Neural progenitor cell (in vitro differentiated cells): ENCODE measurements at regions not wholly inside any gene's neighbourhood (a gene's known extent, or its start where the extent isn't known, plus 50 kb on each side); places are given as distances from the start of the nearest gene placed in this dataset.

ENCODE experiments used
- DNase-seq: peaks from one replicate; pipeline ENCODE4 v3.0.0-alpha.2; 2016; ENCODE audit warnings: low spot score
- H2AFZ ChIP-seq: fragments of 200-600 bp; sonication (generic); replicated peaks from 2 replicates; pipeline ENCODE4 v1.6.1; 2016; ENCODE audit warnings: antibody characterized with exemption
- H3F3A ChIP-seq: fragments of 200-600 bp; sonication (generic); 2 replicates; pipeline ENCODE4 v1.6.1; 2016; ENCODE audit warnings: antibody characterized with exemption, low read depth
- H3K27ac ChIP-seq: fragments of 200-600 bp; sonication (generic); 2 replicates; pipeline ENCODE4 v1.5.1; 2016; ENCODE audit warnings: mild to moderate bottlenecking
- H3K27me3 ChIP-seq: fragments of 200-600 bp; sonication (generic); 2 replicates; pipeline ENCODE4 v1.6.1; 2016; ENCODE audit warnings: mild to moderate bottlenecking, moderate library complexity
- H3K36me3 ChIP-seq: fragments of 200-600 bp; sonication (generic); 2 replicates; pipeline ENCODE4 v1.5.1; 2016
- H3K4me1 ChIP-seq: fragments of 200-600 bp; sonication (generic); 2 replicates; pipeline ENCODE4 v1.6.1; 2016; ENCODE audit warnings: mixed run types
- H3K4me2 ChIP-seq: fragments of 200-600 bp; sonication (generic); 2 replicates; pipeline ENCODE4 v1.6.1; 2016
- H3K4me3 ChIP-seq: fragments of 200-600 bp; sonication (generic); 2 replicates; pipeline ENCODE4 v1.5.1; 2016
- H3K79me2 ChIP-seq: fragments of 200-600 bp; sonication (generic); 2 replicates; pipeline ENCODE4 v1.6.1; 2016; ENCODE audit warnings: low read depth
- H3K9ac ChIP-seq: fragments of 200-600 bp; sonication (generic); 2 replicates; pipeline ENCODE4 v1.6.1; 2016
- H3K9me3 ChIP-seq: fragments of 200-600 bp; sonication (generic); 2 replicates; pipeline ENCODE4 v1.5.1; 2016; ENCODE audit warnings: low read depth
- H4K20me1 ChIP-seq: fragments of 200-600 bp; sonication (generic); 2 replicates; pipeline ENCODE4 v1.6.1; 2016; ENCODE audit warnings: low read depth
- H3K27ac Mint-ChIP-seq: 3 replicates; pipeline ENCODE4 v1.8.0; 2021; ENCODE audit warnings: mixed read lengths
- H3K27me3 Mint-ChIP-seq: 2 replicates; pipeline ENCODE4 v1.8.0; 2022; ENCODE audit warnings: low read depth, mild to moderate bottlenecking, inconsistent platforms, moderate library complexity, mixed read lengths; ENCODE audit not compliant: insufficient read depth
- H3K36me3 Mint-ChIP-seq: 3 replicates; pipeline ENCODE4 v1.8.0; 2021; ENCODE audit warnings: mixed read lengths
- H3K4me1 Mint-ChIP-seq: 3 replicates; pipeline ENCODE4 v1.8.0; 2021; ENCODE audit warnings: mixed read lengths
- H3K4me3 Mint-ChIP-seq: 3 replicates; pipeline ENCODE4 v1.8.0; 2021; ENCODE audit warnings: mild to moderate bottlenecking, moderate library complexity, mixed read lengths
- H3K9me3 Mint-ChIP-seq: 3 replicates; pipeline ENCODE4 v1.8.0; 2020; ENCODE audit warnings: mixed read lengths
- CTCF ChIP-seq: fragments of 200-600 bp; sonication (generic); IDR thresholded peaks from 2 replicates; pipeline ENCODE4 v1.5.1; 2017; ENCODE audit warnings: antibody characterized with exemption, mild to moderate bottlenecking
- EZH2 ChIP-seq: fragments of 200-600 bp; sonication (generic); IDR thresholded peaks from 2 replicates; pipeline ENCODE4 v1.6.1; 2017; ENCODE audit warnings: antibody characterized with exemption, mild to moderate bottlenecking, moderate library complexity
- EZH2phosphoT487 ChIP-seq: fragments of 200-600 bp; sonication (generic); IDR thresholded peaks from 2 replicates; pipeline ENCODE4 v1.6.1; 2017; ENCODE audit warnings: antibody characterized with exemption

- Mint-ChIP-seq H3K9me3 (no peaks in the 10 kb centered on the region), H3K36me3 (no peaks in the 10 kb centered on the region), H3K4me3 (no peak overlapping the region), H3K4me1 (no peaks in the 10 kb centered on the region), H3K27ac (no peak overlapping the region), H3K27me3 (no peaks in the 10 kb centered on the region)
- no peak for TF ChIP-seq EZH2phosphoT487
- H3F3A ChIP-seq: no peaks in the 10 kb centered on the region
- H3K36me3 ChIP-seq: no peaks in the 10 kb centered on the region
- H2AFZ ChIP-seq: no peak overlapping the region
- no peaks in the 10 kb centered on the region for H3K9me3 ChIP-seq
- no peaks in the 10 kb centered on the region for H3K79me2 ChIP-seq
- no peak overlapping the region for H3K9ac ChIP-seq
- no peaks in the 10 kb centered on the region for H3K4me1 ChIP-seq
- H4K20me1 ChIP-seq: no peaks in the 10 kb centered on the region
- H3K27ac ChIP-seq: no peak overlapping the region
- DNase-seq: no peak
- H3K4me2 ChIP-seq: no peak overlapping the region
- no peaks in the 10 kb centered on the region for H3K27me3 ChIP-seq
- H3K4me3 ChIP-seq: no peak overlapping the region
Measured at GRCh38 chr10:107371801-107372200, 207.3 kb upstream of the SORCS1 start.

- Histone ChIP-seq H3K79me2 (no peaks in the 10 kb centered on the region), H3K4me3 (no peak overlapping the region), H3K27me3 (no peaks in the 10 kb centered on the region), H3K9me3 (no peaks in the 10 kb centered on the region), H3K4me2 (no peak overlapping the region), H3K27ac (no peak overlapping the region), H3K4me1 (no peaks in the 10 kb centered on the region), H2AFZ (no peak overlapping the region), H3K9ac (no peak overlapping the region), H3K36me3 (no peaks in the 10 kb centered on the region), H4K20me1 (no peaks in the 10 kb centered on the region), H3F3A (no peaks in the 10 kb centered on the region)
- DNase-seq: no peak
- Mint-ChIP-seq H3K4me3 (no peak overlapping the region), H3K27ac (no peak overlapping the region), H3K36me3 (no peaks in the 10 kb centered on the region), H3K4me1 (no peaks in the 10 kb centered on the region), H3K9me3 (no peaks in the 10 kb centered on the region), H3K27me3 (peaks cover 4% of the 10 kb centered on the region)
- TF ChIP-seq EZH2 (no peak), CTCF (no peak)
Measured at GRCh38 chr10:107364872-107365271, 200.4 kb upstream of the SORCS1 start.

- Histone ChIP-seq H4K20me1 (no peaks in the 10 kb centered on the region), H2AFZ (no peak overlapping the region), H3K9ac (no peak overlapping the region), H3K79me2 (no peaks in the 10 kb centered on the region), H3K4me3 (no peak overlapping the region), H3K36me3 (no peaks in the 10 kb centered on the region), H3K27ac (no peak overlapping the region), H3K27me3 (no peaks in the 10 kb centered on the region), H3K4me1 (no peaks in the 10 kb centered on the region), H3F3A (no peaks in the 10 kb centered on the region), H3K4me2 (no peak overlapping the region), H3K9me3 (no peaks in the 10 kb centered on the region)
- Mint-ChIP-seq H3K27ac (no peak overlapping the region), H3K4me3 (no peak overlapping the region), H3K27me3 (peaks cover 7% of the 10 kb centered on the region), H3K9me3 (no peaks in the 10 kb centered on the region), H3K36me3 (no peaks in the 10 kb centered on the region), H3K4me1 (no peaks in the 10 kb centered on the region)
- no peak for DNase-seq
- no peak for TF ChIP-seq EZH2phosphoT487
- no peak for TF ChIP-seq EZH2
- TF ChIP-seq CTCF: no peak
Measured at GRCh38 chr10:107362306-107362705, 197.8 kb upstream of the SORCS1 start.

GRCh38 chr10:107357033-107357432 is 192.5 kb upstream of the SORCS1 start:
- TF ChIP-seq CTCF (no peak), EZH2phosphoT487 (no peak), EZH2 (no peak)
- Histone ChIP-seq H3K4me3 (no peak overlapping the region), H3K9me3 (no peaks in the 10 kb centered on the region), H2AFZ (no peak overlapping the region), H3K36me3 (no peaks in the 10 kb centered on the region), H3F3A (no peaks in the 10 kb centered on the region), H3K27me3 (no peaks in the 10 kb centered on the region), H3K9ac (no peak overlapping the region), H4K20me1 (no peaks in the 10 kb centered on the region), H3K79me2 (no peaks in the 10 kb centered on the region), H3K4me1 (no peaks in the 10 kb centered on the region), H3K4me2 (no peak overlapping the region), H3K27ac (no peak overlapping the region)
- Mint-ChIP-seq H3K36me3 (no peaks in the 10 kb centered on the region), H3K9me3 (no peaks in the 10 kb centered on the region), H3K27me3 (peaks cover 3% of the 10 kb centered on the region), H3K4me1 (no peaks in the 10 kb centered on the region), H3K4me3 (no peak overlapping the region), H3K27ac (no peak overlapping the region)
- no peak for DNase-seq
